ENCODE measurements at regions not wholly inside any gene's neighbourhood (a gene's known extent, or its start where the extent isn't known, plus 50 kb on each side); places are given as distances from the start of the nearest gene placed in this dataset.

DNA sequence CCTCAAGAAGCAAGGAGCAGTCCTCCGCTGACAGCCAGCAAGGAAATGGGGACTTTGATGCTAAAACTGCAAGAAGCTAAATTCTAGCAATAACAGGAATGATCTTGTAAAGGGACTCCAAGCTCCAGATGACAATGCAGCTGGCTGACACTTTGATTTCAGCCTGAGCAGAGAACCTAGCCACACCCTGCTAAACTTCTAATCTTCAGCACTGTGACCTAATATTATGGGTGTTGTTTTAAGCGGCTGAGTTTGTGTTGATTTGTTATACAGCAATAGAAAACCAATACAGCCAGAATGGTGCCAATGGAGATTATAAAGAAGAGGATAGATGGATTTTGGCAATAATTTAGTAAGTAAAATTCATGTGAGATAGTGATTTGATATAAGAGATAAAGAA lies 196.7 kb upstream of the SPHKAP start:
- TF ChIP-seq CTCF (IDR thresholded peaks at IDR 0.05) (no peak), POLR2A (IDR thresholded peaks at IDR 0.05) (no peak)

Measured in body of pancreas (tissue), 4 donors.